GM19455 (cell line): ENCODE measurements at regions not wholly inside any gene's neighbourhood (a gene's known extent, or its start where the extent isn't known, plus 50 kb on each side); places are given as distances from the start of the nearest gene placed in this dataset.

Source experiments
- ATAC-seq: cut with Tn5 transposase; IDR thresholded peaks from one replicate; pipeline ENCODE4 v1.9.1; 2021; ENCODE audit not compliant: unreplicated experiment

DNA sequence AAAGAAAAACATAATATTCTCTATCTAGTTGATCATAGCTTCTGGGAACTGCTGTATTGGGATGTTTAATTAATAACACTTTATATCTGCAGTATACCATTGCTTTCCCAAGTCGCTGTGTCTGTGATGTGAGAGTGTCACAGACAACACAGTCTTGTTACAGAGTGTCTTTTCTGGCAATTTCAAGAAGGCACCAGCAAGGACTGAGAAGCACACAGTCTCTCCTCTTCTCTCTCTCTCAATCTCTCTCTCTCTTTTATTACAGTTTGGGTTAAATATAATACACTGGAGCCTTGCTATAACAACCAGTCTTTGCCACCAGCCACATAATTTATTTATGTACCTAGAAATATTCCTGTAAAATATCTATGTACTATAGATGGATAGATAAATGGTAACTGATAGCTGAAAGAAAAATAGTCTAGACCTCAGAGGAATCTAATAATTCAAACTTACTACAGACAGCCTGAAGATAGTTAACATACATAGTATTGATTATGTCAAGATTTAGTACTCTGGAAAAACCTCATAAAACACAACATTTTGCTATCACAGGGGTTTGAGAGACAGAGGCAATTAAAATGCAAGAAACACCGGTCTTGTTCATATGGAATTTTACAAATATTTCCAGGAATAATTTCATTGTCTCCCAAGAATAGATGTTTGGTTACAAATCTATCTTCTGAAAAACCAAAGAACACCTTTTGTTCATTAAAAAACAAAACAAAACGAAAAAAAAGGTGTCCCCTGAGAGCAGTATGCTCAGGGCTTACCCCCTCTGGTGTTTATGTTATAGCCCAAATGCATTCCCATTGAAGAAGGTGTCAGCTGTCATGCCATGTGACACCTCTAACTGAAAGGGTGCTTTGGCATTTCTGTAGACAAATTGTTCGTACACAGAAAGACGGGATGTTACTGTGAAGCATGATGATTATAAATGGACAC lies 507.8 kb downstream of the TBC1D4 start:
- no peak for ATAC-seq

DNA sequence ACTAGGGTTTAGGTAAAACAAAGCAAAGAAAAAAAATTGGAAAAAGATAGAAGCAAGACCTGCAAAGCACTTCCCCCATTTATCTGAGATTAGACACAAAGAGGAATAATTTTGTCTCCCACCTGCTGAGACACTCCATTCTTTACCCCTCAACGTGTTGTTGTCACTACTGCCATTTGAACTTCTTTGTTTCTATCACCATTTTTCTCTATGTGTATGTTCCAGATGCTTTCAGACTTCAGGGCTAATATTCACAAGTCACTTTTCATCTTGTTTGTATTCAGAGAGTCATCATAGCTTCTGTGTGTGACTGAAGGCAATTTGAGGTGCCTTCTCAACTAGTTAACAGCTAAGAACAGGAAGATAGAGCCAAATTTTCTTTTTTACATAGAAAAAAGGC lies 512.5 kb downstream of the TBC1D4 start:
- no peak for ATAC-seq

DNA sequence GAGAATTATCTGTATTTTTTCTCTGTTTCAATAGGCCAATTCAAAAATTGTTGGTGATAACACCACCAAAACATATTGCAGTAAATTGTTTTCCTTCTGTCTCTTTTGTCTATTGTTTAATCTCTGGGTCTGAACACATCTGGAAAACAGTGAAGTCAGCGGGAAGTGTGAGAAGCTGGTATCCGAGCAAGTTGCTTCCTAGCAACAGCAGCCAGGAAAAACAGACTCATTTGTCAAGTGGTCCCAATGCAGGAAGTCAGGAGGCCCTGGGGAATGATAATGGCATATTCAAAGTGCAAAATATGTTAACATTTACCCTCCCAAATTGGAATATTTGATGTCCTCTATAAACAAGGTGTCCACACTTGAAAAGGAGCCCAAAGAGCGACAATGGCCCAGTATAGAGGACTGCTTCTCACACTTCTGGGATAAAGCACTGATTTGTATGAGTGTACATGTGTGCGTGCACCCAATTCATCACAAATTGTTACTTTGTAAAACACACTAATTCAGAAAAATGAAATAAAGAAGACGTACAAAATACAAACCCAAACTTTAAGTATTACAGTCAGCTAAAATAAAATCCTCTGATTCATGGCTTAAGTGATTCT lies 515.0 kb downstream of the TBC1D4 start:
- ATAC-seq, result no peak

DNA sequence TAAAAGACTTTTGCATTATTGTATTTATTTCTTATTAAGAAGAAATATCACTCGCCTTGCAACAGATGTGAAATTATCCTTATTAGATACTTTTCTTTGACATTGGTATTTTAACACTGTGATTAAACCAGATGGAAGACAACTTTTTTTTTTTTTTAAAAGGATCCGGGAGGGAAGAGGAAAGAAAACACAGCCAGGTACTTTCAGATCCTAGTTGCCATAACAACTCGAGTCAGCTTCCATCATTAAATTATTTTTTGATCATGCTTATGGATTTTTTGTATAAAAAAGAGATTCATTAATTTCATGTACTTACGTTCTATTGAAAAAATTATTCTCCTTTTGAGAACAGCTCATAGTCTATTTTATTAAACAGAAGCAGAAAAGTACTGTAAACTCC lies 515.7 kb downstream of the TBC1D4 start:
- no peak for ATAC-seq

DNA sequence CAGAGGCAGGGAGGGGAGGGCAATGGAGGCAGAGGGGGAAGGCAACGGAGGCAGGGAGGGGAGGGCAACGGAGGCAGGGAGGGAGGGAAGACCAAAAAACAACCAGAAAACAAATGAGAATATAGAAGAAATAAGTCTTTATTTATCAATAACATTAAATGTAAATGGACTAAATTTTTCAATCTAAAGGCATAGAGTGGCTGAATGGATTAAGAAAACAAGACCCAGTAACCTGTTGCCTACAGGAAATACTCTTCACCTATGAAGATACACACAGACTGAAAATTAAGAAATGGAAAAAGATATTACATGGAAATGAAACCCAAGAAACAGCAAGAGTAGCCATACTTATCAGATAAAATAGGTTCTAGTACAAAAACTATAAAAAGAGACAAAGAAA lies 536.3 kb downstream of the TBC1D4 start:
- ATAC-seq, result no peak

DNA sequence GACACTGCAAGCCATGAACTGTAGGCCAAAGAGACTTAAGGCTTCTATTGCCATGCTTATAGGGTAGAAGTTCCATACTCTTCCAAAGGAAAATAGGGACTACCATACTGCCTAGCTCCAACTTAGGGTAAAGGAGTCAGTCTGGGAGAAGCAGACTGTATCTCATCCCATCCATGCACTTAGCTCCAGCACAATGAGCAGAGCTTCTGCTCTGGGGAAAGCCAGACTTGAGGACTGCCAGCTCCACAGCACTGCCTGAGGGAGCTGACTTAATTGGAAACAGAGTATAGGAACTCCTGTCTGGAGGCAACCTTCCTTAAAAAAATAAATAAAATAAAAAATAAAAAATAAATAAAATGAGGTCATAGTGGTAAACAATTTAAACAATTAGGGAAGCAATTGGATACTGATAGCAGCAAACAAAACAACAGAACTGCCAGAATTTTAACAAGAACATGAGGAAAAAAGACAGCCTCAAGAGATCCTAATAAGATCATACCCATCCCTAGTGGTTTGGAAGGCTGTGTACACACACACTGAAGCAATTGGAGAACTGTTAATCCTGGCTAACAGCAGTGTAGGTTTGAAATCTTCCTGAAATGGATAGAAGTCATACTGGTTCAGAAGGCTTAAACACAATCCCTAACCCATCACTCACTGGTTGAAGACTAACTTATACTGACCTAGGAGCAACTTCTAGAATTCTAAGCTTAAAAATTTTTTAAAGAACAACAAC lies 550.1 kb downstream of the TBC1D4 start:
- ATAC-seq, result no peak

DNA sequence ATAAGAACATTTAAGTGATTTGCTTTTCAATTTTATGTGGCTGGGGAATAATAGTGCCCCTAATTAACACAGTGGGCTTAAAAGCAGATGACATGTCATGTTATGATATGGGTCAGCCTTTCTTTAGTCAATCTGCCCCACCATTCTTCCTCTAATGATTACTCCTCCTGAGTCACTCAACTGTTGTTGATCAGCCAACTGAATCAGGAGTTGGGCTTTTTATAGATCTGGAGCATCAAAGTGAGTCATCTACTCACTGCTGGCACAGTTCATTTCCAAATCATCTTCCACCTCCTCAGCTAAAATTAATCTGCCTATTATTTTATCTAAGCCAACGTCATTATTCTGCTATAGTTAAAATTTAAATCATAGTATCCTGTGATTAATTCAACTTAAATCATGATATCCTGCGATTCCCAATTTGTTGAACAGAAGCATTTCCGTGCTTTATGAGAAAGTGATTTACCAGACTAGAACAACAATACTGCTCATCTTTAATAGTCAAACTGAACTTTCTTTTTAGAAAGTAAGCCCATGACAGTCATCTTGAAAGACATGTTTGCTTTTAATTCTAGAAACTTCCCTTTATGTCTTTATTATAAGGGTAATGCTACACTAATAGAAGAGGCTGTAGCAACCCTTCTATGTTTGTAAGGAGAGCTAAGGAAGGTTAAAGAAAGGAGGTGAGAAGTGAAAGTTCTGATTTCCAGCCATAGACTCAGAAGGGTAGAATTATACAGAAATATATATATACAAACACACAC lies 551.4 kb downstream of the TBC1D4 start:
- ATAC-seq, result no peak

DNA sequence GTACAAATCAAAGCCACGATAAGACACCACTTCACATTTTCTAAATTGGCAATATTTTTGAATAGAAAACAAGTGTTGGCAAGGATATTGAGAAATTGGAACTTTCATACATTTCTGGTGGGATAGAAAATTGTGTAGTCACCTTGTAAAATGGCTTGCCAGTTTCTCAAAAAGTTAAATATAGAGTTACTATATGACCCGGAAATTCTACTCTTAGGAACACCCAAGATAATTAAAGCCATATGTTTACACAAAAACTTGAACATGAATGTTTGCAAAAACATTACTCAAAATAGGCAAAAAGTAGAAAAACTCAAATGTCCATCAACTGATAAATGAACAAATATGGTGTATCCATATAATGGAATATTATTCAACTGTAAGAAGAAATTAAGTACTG lies 552.5 kb downstream of the TBC1D4 start:
- no peak for ATAC-seq

DNA sequence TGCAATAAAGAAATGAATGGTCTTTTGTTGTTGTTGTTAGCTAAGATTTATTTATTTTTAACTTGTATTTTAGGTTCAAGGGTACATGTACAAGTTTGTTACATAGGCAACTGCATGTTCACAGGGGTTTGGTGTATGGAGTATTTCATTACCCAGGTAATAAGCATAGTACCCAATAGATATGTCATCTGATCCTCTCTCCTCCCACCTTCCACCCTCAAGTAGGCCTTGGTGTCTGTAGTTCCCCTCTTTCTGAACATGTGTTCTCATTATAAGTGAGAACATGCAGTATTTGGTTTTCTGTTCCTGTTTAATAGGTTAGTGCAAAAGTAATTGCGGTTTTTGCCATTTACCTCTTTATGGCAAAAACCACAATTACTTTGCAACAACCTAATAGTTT lies 554.1 kb downstream of the TBC1D4 start:
- ATAC-seq, result no peak

DNA sequence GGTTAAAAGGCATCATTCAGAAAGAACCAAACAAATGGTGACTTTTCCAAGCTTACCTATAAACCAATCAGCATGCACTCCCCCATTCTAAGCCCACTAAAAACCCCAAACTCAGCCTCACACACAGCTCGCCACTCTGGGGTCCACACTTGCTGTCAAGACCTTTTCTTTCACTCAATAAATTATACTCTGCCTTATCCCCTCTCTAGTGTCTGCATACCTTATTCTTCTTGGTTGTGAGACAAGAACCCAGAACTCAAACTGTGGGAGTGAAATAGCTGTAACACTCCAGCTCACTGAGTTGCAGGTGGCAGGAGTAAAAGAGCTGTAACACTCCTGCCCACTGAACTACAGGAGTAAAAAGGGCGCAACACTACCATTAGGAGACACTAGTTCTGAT lies 559.0 kb downstream of the TBC1D4 start:
- ATAC-seq, result no peak

DNA sequence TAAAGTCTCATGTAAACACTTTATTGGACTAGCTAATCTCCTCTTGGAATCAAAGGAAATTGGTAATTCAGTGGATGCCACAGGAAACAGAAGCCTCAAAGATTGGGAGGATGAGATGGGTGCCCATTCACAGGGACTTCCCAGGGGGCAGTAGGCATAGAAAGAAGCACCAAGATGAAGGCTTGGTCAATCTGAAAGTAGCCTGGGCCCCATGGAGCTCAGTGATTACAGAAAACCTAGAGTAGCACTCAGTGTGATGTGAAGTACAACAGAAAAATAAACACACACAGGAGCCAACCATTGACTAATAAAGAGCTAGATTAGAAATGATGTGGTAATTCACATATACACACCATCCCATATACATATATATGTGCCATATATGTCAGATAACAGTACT lies 560.6 kb downstream of the TBC1D4 start:
- ATAC-seq, result no peak

DNA sequence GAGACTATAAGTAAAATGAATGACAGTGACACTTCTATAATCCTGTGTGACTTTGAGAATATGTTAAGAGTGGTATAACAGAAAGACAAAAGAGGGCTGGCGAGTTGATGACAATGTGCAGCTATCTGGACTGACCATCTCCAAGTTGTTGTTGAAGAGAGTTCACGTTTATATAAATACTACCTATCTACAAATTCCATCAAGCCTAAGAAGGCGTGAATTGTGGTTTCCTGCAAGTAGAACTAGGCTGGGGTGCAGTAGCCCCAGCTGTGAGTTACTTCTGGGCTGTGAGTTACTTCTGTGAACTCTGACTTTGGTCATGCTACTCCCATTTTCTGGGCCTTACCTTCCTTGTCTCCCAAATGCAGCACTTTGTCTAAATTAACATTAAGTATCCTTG lies 561.0 kb downstream of the TBC1D4 start:
- ATAC-seq, result no peak

DNA sequence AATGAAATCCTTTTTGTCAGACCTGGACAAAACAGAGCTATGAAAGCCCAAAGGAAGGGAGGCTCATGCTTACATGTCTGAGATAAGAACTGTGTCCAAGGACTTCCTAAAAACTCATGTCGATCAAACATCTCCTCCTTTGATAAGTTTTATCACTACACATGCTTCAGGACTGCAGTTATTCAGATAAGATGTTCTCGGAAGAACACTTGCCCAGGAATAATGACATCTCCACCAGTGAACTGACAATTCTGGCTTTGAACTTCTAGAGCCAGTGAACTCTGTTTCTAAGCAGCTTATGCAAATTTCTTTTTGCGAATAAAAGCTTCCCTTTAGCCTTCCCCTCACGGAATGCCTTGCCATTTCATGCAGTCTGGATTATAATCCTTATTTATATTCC lies 561.6 kb downstream of the TBC1D4 start:
- no peak for ATAC-seq

DNA sequence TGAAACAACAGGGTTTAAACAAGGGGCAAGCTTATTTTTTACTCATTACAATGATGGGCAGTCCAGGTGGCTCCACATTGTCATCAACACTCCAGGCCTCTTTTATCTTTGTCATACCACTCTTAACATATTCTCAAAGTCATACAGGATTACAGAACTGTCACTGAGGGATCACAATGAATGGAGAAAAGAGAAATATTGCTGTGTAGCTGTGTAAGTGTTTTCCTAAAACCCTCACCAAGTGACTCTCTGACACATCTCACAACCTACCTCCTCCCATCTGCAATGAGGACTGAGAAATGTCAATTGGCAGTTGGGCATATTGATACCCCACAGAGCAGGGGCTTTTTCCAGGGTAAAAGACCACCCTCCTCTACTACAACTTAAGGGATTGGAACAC lies 562.1 kb downstream of the TBC1D4 start:
- ATAC-seq, result no peak

DNA sequence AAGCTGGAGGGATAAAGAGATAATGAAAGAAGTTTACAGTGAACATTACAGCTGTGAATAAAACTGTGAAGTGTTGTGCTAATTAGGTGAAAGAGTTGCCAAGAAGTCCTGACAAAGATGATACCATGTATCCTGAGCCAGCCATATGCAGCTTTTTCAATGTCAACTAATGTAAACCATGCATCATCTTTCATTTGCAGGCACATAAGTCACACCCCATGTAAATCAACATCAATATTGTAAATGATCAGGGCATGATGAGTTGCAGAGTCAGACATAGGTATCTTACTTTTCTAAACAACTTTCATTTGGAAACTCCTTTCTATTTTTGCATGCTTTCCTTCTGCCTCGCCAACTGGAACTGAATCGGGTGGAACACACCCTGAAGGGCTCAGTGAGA lies 569.1 kb downstream of the TBC1D4 start:
- no peak for ATAC-seq

DNA sequence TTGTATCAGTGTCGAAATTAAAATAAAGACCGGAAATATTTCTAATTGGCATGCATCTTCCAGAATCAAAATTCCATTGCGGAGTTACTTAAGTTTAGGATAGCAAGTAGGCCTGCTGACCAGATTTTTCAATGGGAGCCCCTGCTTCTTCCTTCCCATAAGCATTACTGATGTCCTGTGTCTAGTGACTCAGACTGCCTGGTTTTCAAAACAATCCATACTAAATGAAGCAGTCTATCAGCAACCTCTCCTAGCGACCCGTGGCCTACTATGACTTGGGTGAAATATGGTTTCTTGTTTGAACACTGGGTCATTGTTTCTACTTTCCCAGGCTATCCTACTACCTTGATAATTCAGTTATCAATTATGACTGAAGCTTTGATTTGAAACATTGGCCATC lies 571.6 kb downstream of the TBC1D4 start:
- ATAC-seq, result no peak

DNA sequence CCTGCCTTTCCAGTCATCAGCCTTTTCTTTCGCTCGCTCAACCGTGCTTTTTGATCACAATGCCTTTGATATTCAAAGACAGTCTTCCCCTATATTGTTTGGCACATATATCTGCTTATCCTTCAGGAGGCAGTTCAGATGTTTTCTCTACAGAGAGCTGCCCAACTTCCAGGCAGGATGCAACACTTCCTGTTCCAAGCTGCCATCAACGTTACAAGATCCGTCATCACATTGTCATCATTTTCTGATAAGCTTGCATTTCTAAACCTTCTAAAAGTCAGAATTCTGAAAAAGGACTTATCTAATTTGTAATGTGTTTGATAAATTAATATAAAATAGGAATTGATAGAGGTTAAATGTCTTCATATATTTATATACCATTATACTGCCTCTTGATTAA lies 574.2 kb downstream of the TBC1D4 start:
- no peak for ATAC-seq

DNA sequence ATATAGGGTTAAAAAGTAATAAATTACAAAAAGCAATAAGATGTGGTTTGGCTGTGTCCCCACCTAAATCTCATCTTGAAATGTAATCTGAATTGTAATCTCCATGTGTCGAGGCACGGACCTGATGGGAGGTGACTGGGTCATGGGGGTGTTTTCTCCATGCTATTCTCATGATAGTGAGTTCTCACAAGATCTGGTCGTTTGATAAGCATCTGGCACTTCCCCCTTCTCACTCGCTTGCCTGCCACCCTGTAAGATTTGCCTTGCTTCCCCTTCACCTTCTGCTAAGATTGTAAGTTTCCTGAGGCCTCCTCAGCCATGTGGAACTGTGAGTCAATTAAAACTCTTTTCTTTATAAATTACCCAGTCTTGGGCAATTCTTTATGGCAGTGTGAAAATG lies 577.4 kb downstream of the TBC1D4 start:
- ATAC-seq, result no peak

DNA sequence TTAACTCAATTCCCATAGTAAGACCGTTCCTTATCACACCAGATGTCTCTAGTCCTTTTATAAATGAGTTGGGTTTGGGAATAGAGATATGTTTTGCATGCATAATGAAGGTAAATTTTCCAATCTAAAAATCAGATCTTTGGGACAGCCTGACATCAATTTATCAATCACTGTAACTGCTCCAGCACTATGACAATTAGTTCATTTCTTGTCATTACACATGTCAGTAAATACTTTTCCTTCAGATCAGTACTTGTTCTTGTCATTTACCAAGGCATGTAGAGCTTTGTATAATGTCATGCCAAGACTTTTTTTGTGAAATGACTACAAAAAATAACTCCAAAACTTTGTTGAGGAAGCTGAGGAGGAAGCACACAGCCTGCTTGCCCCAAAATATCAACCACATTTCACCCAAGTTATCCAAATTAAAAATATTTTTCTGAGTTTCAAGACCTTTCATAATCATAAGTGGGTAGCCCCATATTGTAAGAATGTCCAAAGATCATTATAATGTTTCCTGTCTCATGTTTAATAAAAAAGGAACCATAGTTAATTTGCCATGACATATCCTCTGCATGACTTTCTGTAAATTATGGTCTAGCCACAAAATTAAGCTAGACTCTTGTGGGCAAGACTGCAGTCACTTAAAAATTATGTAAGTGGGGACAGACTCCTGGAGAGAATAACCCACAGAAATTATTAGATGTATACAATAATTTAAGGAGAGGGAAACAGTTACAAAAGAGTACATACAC lies 586.8 kb downstream of the TBC1D4 start:
- no peak for ATAC-seq

DNA sequence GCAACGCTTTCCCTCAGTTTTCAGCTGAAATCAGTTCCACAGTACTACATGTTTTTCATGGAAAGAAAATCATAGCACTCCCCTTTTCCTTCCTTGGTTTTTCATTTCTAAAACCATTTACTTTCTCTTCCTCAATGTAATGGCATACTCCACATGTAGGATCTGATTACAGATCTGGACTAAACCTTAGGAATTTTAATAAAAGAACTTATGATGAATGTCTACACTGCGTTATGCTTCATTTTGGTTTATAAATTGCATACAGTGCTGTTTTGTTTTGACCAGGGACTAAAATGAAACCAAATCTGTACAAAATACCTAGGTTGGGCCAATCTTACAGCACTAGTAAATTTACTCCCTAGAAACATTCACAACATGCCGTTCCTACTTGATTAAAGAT lies 589.9 kb downstream of the TBC1D4 start:
- no peak for ATAC-seq

DNA sequence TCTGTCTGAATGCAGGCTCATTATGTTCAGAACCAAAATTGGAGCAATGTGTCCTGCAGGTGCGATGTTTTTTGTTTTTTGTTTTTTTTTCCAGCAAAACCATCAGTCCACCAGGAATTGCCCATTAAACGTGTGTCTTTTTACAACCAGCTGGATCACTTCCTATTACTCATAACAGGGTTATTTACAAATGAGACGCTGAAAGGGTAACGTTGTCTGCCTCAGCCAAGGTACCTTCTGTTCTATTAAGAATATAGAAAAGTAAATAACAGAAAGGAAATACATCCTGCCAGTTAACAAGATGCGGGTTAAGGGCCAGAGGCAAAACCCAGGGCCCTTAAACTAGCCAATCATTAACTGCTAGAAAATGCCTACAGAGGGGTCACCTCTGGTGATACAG lies 590.4 kb downstream of the TBC1D4 start:
- no peak for ATAC-seq
